CD14-positive monocyte (primary cell): ENCODE measurements at regions not wholly inside any gene's neighbourhood (a gene's known extent, or its start where the extent isn't known, plus 50 kb on each side); places are given as distances from the start of the nearest gene placed in this dataset.

Source experiments
- DNase-seq, 3 donors: peaks; one replicate each; pipeline ENCODE4 v3.0.0-alpha.2; 2011 to 2022
- H2AFZ ChIP-seq: 2 replicates; pipeline ENCODE4 v1.6.0; 2012; ENCODE audit warnings: mild to moderate bottlenecking, low read depth, low read length, inconsistent platforms; ENCODE audit not compliant: insufficient read depth, poor library complexity, severe bottlenecking
- H3K27ac ChIP-seq, 2 donors: 1 replicate in 1 of 2; 2 replicates in 1 of 2; pipeline ENCODE4 v1.5.1; 2012 to 2013; ENCODE audit warnings: low read length in 2 of 2, control low read depth in 1 of 2, inconsistent platforms in 1 of 2, low read depth in 1 of 2, mild to moderate bottlenecking in 1 of 2
- H3K27me3 ChIP-seq, 2 donors: one replicate each; pipeline versions ENCODE4 v1.6.0 to v1.6.1; 2011 to 2013; ENCODE audit warnings: low read length in 2 of 2; ENCODE audit not compliant: control insufficient read depth in 2 of 2, insufficient read depth in 2 of 2
- H3K36me3 ChIP-seq, 2 donors: replicated peaks in 1 of 2; 1 replicate in 1 of 2; 2 replicates in 1 of 2; pipeline versions ENCODE4 v1.5.1 to v1.6.1; 2012 to 2013; ENCODE audit warnings: low read length in 2 of 2, control low read depth in 1 of 2, inconsistent platforms in 1 of 2, mild to moderate bottlenecking in 1 of 2; ENCODE audit not compliant: insufficient read depth in 2 of 2, control insufficient read depth in 1 of 2
- H3K4me1 ChIP-seq, 2 donors: 1 replicate in 1 of 2; 2 replicates in 1 of 2; pipeline versions ENCODE4 v1.5.1 to v1.6.1; 2012 to 2013; ENCODE audit warnings: low read length in 2 of 2, control low read depth in 1 of 2, inconsistent platforms in 1 of 2, mild to moderate bottlenecking in 1 of 2, moderate library complexity in 1 of 2; ENCODE audit not compliant: insufficient read depth in 2 of 2, control insufficient read depth in 1 of 2
- H3K4me2 ChIP-seq: replicated peaks from 2 replicates; pipeline ENCODE3; 2012; ENCODE audit warnings: low read length, moderate library complexity, mild to moderate bottlenecking; ENCODE audit not compliant: poor library complexity, severe bottlenecking; ENCODE audit errors: extremely low read depth
- H3K4me3 ChIP-seq, 3 experiments: fragments of 200-600 bp in 1 of 3; sonication (generic) in 1 of 3; replicated peaks in 1 of 3; 1 replicate in 2 of 3; 2 replicates in 1 of 3; pipeline ENCODE4 v1.5.1; 2011 to 2013; ENCODE audit warnings: low read length in 3 of 3, mild to moderate bottlenecking in 3 of 3, control low read depth in 2 of 3, low read depth in 2 of 3, inconsistent platforms in 1 of 3, moderate library complexity in 1 of 3
- H3K79me2 ChIP-seq: 2 replicates; pipeline ENCODE4 v1.6.0; 2012; ENCODE audit warnings: mild to moderate bottlenecking, control low read depth, inconsistent platforms, low read length, moderate library complexity; ENCODE audit not compliant: insufficient read depth
- H3K9ac ChIP-seq: 2 replicates; pipeline ENCODE4 v1.6.0; 2017; ENCODE audit warnings: low read length, mild to moderate bottlenecking; ENCODE audit not compliant: insufficient read depth, poor library complexity, severe bottlenecking
- H3K9me3 ChIP-seq, 2 donors: replicated peaks in 1 of 2; 1 replicate in 1 of 2; 2 replicates in 1 of 2; pipeline versions ENCODE4 v1.5.1 to v1.6.1; 2012 to 2013; ENCODE audit warnings: low read length in 2 of 2, control low read depth in 1 of 2; ENCODE audit not compliant: control insufficient read depth in 1 of 2, insufficient read depth in 1 of 2
- H4K20me1 ChIP-seq: 2 replicates; pipeline ENCODE4 v1.6.0; 2012; ENCODE audit warnings: mild to moderate bottlenecking, low read length, control low read depth, moderate library complexity; ENCODE audit not compliant: insufficient read depth
- H3K27ac Mint-ChIP-seq, 7 donors: one replicate each; pipeline ENCODE4 v1.8.0; 2020; ENCODE audit warnings: mild to moderate bottlenecking in 7 of 7, mixed read lengths in 7 of 7, moderate library complexity in 6 of 7, inconsistent platforms in 2 of 7
- H3K27me3 Mint-ChIP-seq, 3 donors: one replicate each; pipeline ENCODE4 v1.8.0; 2021 to 2022; ENCODE audit warnings: low read depth in 3 of 3, mild to moderate bottlenecking in 3 of 3, mixed read lengths in 3 of 3, moderate library complexity in 3 of 3, inconsistent platforms in 1 of 3
- H3K36me3 Mint-ChIP-seq, 2 donors: one replicate each; pipeline ENCODE4 v1.8.0; 2020; ENCODE audit warnings: mixed read lengths in 2 of 2, inconsistent platforms in 1 of 2, mild to moderate bottlenecking in 1 of 2
- H3K4me1 Mint-ChIP-seq: one replicate; pipeline ENCODE4 v1.8.0; 2020; ENCODE audit warnings: mild to moderate bottlenecking, mixed read lengths
- H3K4me3 Mint-ChIP-seq, 2 donors: one replicate each; pipeline ENCODE4 v1.8.0; 2020; ENCODE audit warnings: mild to moderate bottlenecking in 2 of 2, mixed read lengths in 2 of 2, moderate library complexity in 1 of 2
- H3K9me3 Mint-ChIP-seq, 7 donors: one replicate each; pipeline ENCODE4 v1.8.0; 2020 to 2022; ENCODE audit warnings: mixed read lengths in 7 of 7, mild to moderate bottlenecking in 6 of 7, moderate library complexity in 6 of 7, inconsistent platforms in 2 of 7
- CTCF ChIP-seq: fragments of 200-600 bp; IDR thresholded peaks from one replicate; pipeline ENCODE4 v1.8.0; 2022; ENCODE audit warnings: antibody characterized with exemption, mild to moderate bottlenecking
- WGBS: methylation state at CpG from one replicate; pipeline ENCODE4 v1.1.5; 2013; ENCODE audit warnings: missing lambda C conversion rate; ENCODE audit not compliant: insufficient coverage; 5-methylcytosine and 5-hydroxymethylcytosine counted together
- intact Hi-C, 2 donors: fragments of 100-400 bp; cut with micrococcal nuclease; formaldehyde crosslinking; loops; one replicate each; pipeline versions ENCODE4 v1.15.0 to v1.15.1; 2023

- Mint-ChIP-seq H3K4me1 (no peaks in the 10 kb centered on the region), H3K36me3 (no peaks in the 10 kb centered on the region), H3K27ac (no peak overlapping the region), H3K27me3 (peaks cover 0 to 4% (median 3%) of the 10 kb centered on the region in 3 donors), H3K4me3 (no peak overlapping the region), H3K9me3 (peaks cover 0 to 5% (median 0%) of the 10 kb centered on the region in 7 donors)
- Histone ChIP-seq H3K36me3 (no peaks in the 10 kb centered on the region), H3K9ac (no peak overlapping the region), H3K9me3 (no peaks in the 10 kb centered on the region), H2AFZ (no peak overlapping the region), H3K4me2 (no peak overlapping the region), H3K4me1 (no peaks in the 10 kb centered on the region), H3K27ac (no peak overlapping the region), H3K27me3 (no peaks in the 10 kb centered on the region), H3K79me2 (no peaks in the 10 kb centered on the region), H3K4me3 (no peak overlapping the region), H4K20me1 (no peaks in the 10 kb centered on the region)
- no peak for DNase-seq
- intact Hi-C loops = no loop called here
- no peak for TF ChIP-seq CTCF
These were observed 622.1 kb downstream of the CCDC171 start for GRCh38 chr9:16174915-16175314.

GRCh38 chr9:16175461-16175860 lies 622.6 kb downstream of the CCDC171 start:
- no peaks in the 10 kb centered on the region for H3K36me3 Mint-ChIP-seq
- Histone ChIP-seq H2AFZ (no peak overlapping the region), H3K4me3 (no peak overlapping the region), H3K27me3 (no peaks in the 10 kb centered on the region), H3K4me1 (no peaks in the 10 kb centered on the region), H3K4me2 (no peak overlapping the region), H3K9ac (no peak overlapping the region), H4K20me1 (no peaks in the 10 kb centered on the region), H3K9me3 (no peaks in the 10 kb centered on the region), H3K27ac (no peak overlapping the region), H3K79me2 (no peaks in the 10 kb centered on the region), H3K36me3 (no peaks in the 10 kb centered on the region)
- no peak overlapping the region for H3K4me3 Mint-ChIP-seq
- H3K4me1 Mint-ChIP-seq = no peaks in the 10 kb centered on the region
- intact Hi-C loops = no loop called here
- DNase-seq = no peak
- WGBS = 94% methylated on average over 3 of the region's 3 CpGs
- peaks cover 0 to 4% (median 3%) of the 10 kb centered on the region in 3 donors for H3K27me3 Mint-ChIP-seq
- H3K27ac Mint-ChIP-seq = no peak overlapping the region
- peaks cover 0 to 5% (median 0%) of the 10 kb centered on the region in 7 donors for H3K9me3 Mint-ChIP-seq
- TF ChIP-seq CTCF = no peak
